ENCODE measurements at regions not wholly inside any gene's neighbourhood (a gene's known extent, or its start where the extent isn't known, plus 50 kb on each side); places are given as distances from the start of the nearest gene placed in this dataset.

DNA sequence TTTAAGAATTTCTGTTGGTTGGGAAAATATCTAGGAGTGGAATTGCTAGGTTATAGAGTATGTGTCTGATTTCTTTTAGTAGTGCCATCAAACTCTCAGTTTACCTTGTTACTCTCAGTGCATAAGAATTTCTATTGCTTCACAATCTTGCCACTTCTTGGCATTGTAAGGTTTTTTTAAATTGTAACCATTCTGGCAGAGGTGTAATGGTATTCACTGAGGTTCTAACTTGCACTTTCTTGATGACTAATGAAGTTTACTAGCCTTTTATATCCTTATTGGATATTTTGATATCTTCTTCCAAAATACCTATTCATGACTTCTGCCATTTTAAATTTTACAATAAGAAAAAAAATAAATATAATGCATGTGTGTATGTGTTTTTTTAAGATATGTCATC lies 478.0 kb downstream of the NAV3 start:
- Histone ChIP-seq H3K27ac (no peak overlapping the region), H3K4me3 (no peak overlapping the region), H3K36me3 (no peaks in the 10 kb centered on the region), H3K9me3 (no peaks in the 10 kb centered on the region), H3K27me3 (no peaks in the 10 kb centered on the region), H3K4me1 (no peaks in the 10 kb centered on the region)
- DNase-seq = no peak
- TF ChIP-seq, protein P1, sequence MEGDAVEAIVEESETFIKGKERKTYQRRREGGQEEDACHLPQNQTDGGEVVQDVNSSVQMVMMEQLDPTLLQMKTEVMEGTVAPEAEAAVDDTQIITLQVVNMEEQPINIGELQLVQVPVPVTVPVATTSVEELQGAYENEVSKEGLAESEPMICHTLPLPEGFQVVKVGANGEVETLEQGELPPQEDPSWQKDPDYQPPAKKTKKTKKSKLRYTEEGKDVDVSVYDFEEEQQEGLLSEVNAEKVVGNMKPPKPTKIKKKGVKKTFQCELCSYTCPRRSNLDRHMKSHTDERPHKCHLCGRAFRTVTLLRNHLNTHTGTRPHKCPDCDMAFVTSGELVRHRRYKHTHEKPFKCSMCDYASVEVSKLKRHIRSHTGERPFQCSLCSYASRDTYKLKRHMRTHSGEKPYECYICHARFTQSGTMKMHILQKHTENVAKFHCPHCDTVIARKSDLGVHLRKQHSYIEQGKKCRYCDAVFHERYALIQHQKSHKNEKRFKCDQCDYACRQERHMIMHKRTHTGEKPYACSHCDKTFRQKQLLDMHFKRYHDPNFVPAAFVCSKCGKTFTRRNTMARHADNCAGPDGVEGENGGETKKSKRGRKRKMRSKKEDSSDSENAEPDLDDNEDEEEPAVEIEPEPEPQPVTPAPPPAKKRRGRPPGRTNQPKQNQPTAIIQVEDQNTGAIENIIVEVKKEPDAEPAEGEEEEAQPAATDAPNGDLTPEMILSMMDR (IDR thresholded peaks at IDR 0.05) = no peak
- TF ChIP-seq POLR2A (IDR thresholded peaks at IDR 0.05) = no peak

DNA sequence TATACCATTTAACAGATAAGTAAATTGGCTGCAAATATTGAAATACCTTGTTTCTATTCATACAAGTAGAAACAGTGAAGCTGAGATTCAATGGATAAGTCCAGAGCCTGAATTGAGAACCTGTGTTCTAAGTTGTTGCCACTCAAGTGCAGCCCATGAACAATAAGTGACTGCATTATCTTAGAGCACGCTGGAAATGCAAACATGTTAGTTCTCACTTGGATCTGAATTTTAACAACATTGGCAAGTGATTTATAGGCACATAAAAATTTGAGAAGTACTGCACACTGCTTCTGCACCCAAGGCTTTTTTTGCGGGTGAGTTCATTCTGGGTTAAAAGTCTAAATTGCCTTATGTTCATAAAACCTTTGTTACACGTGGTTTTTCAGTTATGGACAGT lies 484.3 kb downstream of the NAV3 start:
- DNase-seq = no peak
- Histone ChIP-seq H3K4me1 (no peaks in the 10 kb centered on the region), H3K27ac (no peak overlapping the region), H3K36me3 (no peaks in the 10 kb centered on the region), H3K4me3 (no peak overlapping the region), H3K9me3 (no peaks in the 10 kb centered on the region), H3K27me3 (no peaks in the 10 kb centered on the region)
- no peak for TF ChIP-seq POLR2A (IDR thresholded peaks at IDR 0.05)
- TF ChIP-seq, protein P1 (IDR thresholded peaks at IDR 0.05) = no peak

DNA sequence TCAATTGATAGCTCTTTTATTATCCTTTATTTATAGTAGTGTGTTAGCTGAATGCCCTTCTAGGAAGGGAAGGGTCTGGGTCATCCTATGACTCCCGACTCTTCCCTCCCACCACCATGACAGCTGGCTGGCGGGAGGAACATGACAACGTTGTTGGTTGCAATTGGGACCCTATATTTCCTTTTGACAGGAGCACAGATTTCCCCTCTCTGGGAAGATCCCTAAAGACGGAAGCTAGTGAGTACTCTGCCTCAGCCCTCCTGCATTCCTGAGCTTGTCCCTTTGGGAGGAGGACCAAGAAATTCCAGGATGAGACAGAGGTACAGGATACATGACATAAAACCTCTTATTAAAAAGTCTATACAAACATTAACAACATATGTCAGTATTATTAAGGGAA lies 485.4 kb downstream of the NAV3 start:
- H3K27me3 ChIP-seq = no peaks in the 10 kb centered on the region
- no peaks in the 10 kb centered on the region for H3K9me3 ChIP-seq
- no peak for TF ChIP-seq POLR2A (IDR thresholded peaks at IDR 0.05)
- TF ChIP-seq, protein P1 (IDR thresholded peaks at IDR 0.05) = no peak
- no peak for DNase-seq
- no peak overlapping the region for H3K27ac ChIP-seq
- no peaks in the 10 kb centered on the region for H3K36me3 ChIP-seq
- H3K4me3 ChIP-seq = no peak overlapping the region
- H3K4me1 ChIP-seq = no peaks in the 10 kb centered on the region

DNA sequence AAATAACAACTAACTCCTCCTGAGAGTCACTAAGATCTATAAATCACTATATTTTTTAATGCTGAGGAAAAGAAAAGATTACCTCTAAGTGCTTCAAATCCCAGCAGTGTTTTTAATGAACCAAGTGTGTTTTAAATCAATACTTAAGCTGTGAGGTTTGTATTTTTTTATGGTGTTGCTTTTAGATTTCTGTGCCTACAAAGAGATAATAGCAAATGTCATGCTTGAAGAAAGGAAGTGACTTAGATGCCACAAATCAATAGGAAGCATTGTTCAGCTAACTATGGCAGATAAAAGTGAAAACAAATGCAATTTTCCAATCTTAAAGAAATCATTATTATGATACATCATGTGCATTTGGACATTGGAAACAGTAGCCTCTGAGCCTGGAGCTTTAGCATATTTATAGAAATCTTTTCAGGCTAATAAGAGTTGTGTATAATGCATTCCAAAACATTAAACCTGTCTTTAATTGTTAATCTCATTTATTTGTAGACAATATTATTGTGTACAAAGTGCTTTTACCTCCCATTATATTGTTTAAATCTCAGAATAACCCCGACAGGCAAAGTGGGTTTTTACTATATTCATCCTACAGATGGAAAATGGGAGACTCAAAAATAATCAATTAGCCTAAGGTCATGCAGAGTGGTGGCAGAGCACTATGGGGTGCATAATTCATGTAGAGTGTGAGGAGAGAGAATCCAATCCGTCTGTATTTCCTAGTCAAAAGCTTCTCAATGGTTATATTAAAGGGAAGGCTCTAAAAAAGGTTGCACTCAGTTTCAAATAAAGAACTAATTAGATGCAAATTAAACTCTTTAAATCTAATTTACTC lies 486.2 kb downstream of the NAV3 start:
- Histone ChIP-seq H3K9me3 (no peaks in the 10 kb centered on the region), H3K27ac (no peak overlapping the region), H3K4me1 (no peaks in the 10 kb centered on the region), H3K27me3 (no peaks in the 10 kb centered on the region), H3K4me3 (no peak overlapping the region), H3K36me3 (no peaks in the 10 kb centered on the region)
- DNase-seq = no peak
- TF ChIP-seq, protein P1 (IDR thresholded peaks at IDR 0.05) = no peak
- no peak for TF ChIP-seq POLR2A (IDR thresholded peaks at IDR 0.05)

DNA sequence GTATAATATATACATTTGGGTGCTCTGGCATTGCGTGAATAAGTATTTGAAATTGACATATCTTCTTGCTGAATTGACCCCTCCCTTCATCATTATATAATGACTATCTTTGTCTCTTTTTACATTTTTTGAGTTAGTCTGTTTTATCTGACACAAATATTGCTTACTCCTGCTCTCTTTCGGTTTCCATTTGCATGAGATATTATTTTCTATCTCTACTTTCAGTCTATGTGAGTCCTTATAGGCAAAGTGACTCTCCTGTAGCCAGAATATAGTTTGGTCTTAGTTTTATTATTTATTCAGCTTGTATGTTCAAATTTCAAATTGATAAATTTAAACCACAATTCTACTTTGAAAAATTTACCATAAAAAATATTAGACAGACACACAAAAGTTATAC lies 491.0 kb downstream of the NAV3 start:
- no peak overlapping the region for H3K27ac ChIP-seq
- H3K4me1 ChIP-seq = no peaks in the 10 kb centered on the region
- TF ChIP-seq, protein P1 (IDR thresholded peaks at IDR 0.05) = no peak
- TF ChIP-seq POLR2A (IDR thresholded peaks at IDR 0.05) = no peak
- no peak overlapping the region for H3K4me3 ChIP-seq
- H3K9me3 ChIP-seq = no peaks in the 10 kb centered on the region
- no peaks in the 10 kb centered on the region for H3K36me3 ChIP-seq
- H3K27me3 ChIP-seq = no peaks in the 10 kb centered on the region
- no peak for DNase-seq
